Vagina (tissue), 2 donors: ENCODE measurements at regions not wholly inside any gene's neighbourhood (a gene's known extent, or its start where the extent isn't known, plus 50 kb on each side); places are given as distances from the start of the nearest gene placed in this dataset.
"Not testable (repeated sequence)": the region's sequence is repeated elsewhere in the genome, so short reads cannot be mapped to it uniquely, and the experiment has no call there.

Experiments used
- DNase-seq, 2 donors: peaks; one replicate each; pipeline ENCODE4 v3.0.0-alpha.2; 2017; ENCODE audit errors: extremely low spot score in 2 of 2
- H3K27ac ChIP-seq: fragments of 200-600 bp; sonication (generic); one replicate; pipeline ENCODE4 v1.5.1; 2019
- H3K27me3 ChIP-seq: fragments of 200-600 bp; sonication (generic); one replicate; pipeline ENCODE4 v1.5.1; 2019
- H3K36me3 ChIP-seq, 2 donors: fragments of 200-600 bp; sonication (generic); one replicate each; pipeline ENCODE4 v1.5.1; 2017 to 2019
- H3K4me1 ChIP-seq: fragments of 200-600 bp; sonication (generic); one replicate; pipeline ENCODE4 v1.5.1; 2019
- H3K4me3 ChIP-seq, 2 donors: fragments of 200-600 bp; sonication (generic); 1 replicate in 1 of 2; 2 replicates in 1 of 2; pipeline ENCODE4 v1.5.1; 2016 to 2019
- H3K9me3 ChIP-seq: fragments of 200-600 bp; sonication (generic); one replicate; pipeline ENCODE4 v1.5.1; 2019
- CTCF ChIP-seq, 3 experiments: fragments of 450-650 bp in 2 of 3; fragments of 200-600 bp in 1 of 3; sonication (generic) in 1 of 3; IDR thresholded peaks; one replicate each; pipeline ENCODE4 v1.5.1; 2017 to 2019; ENCODE audit warnings: antibody characterized with exemption in 3 of 3, mild to moderate bottlenecking in 2 of 3, moderate library complexity in 2 of 3
- POLR2A ChIP-seq, 2 donors: fragments of 450-650 bp; IDR thresholded peaks; one replicate each; pipeline ENCODE4 v1.6.1; 2017; ENCODE audit warnings: antibody characterized with exemption in 2 of 2, mild to moderate bottlenecking in 2 of 2, moderate library complexity in 2 of 2
- POLR2AphosphoS5 ChIP-seq, 2 donors: sonication (generic); formaldehyde crosslinking; IDR thresholded peaks; one replicate each; pipeline ENCODE4 v1.9.0; 2017; ENCODE audit warnings: antibody characterized with exemption in 2 of 2, mild to moderate bottlenecking in 2 of 2, low read depth in 1 of 2; ENCODE audit not compliant: insufficient read depth in 1 of 2
- intact Hi-C: fragments of 100-400 bp; cut with DNase I; formaldehyde crosslinking; loops from one replicate; pipeline ENCODE4 v1.15.1; 2023

- intact Hi-C loops: no loop called here
- Histone ChIP-seq H3K4me1 (no peaks in the 10 kb centered on the region), H3K9me3 (peaks cover 8% of the 10 kb centered on the region), H3K36me3 (no peaks in the 10 kb centered on the region), H3K27ac (no peak overlapping the region), H3K27me3 (no peaks in the 10 kb centered on the region), H3K4me3 (no peak overlapping the region)
- no peak for DNase-seq
- no peak for TF ChIP-seq POLR2AphosphoS5 (IDR thresholded peaks at IDR 0.05; ENCODE audit: insufficient read depth in 1 of 2, low read depth in 1 of 2)
- TF ChIP-seq CTCF (IDR thresholded peaks at IDR 0.05): no peak
- no peak for TF ChIP-seq POLR2A (IDR thresholded peaks at IDR 0.05)
These were observed 337.0 kb upstream of the SLC7A11 start for GRCh38 chr4:138579146-138579545.

- H3K27me3 ChIP-seq, H3K4me3 ChIP-seq, H3K9me3 ChIP-seq, DNase-seq, intact Hi-C loops, H3K27ac ChIP-seq, H3K4me1 ChIP-seq, H3K36me3 ChIP-seq: not testable (repeated sequence)
These were observed 335.7 kb upstream of the SLC7A11 start for GRCh38 chr4:138577826-138578225.

GRCh38 chr4:138577145-138577544 is 335.0 kb upstream of the SLC7A11 start:
- H3K4me1 ChIP-seq: no peaks in the 10 kb centered on the region
- no peak for DNase-seq
- TF ChIP-seq POLR2A (IDR thresholded peaks at IDR 0.05) (no peak), CTCF (IDR thresholded peaks at IDR 0.05) (no peak), POLR2AphosphoS5 (IDR thresholded peaks at IDR 0.05; ENCODE audit: insufficient read depth in 1 of 2, low read depth in 1 of 2) (no peak)
- H3K9me3 ChIP-seq: peaks cover 8% of the 10 kb centered on the region
- intact Hi-C loops: no loop called here
- no peaks in the 10 kb centered on the region for H3K27me3 ChIP-seq
- H3K27ac ChIP-seq: no peak overlapping the region
- no peaks in the 10 kb centered on the region for H3K36me3 ChIP-seq
- no peak overlapping the region for H3K4me3 ChIP-seq

GRCh38 chr4:138576684-138577083 is 334.5 kb upstream of the SLC7A11 start:
- Histone ChIP-seq H3K4me3 (no peak overlapping the region), H3K27ac (no peak overlapping the region), H3K4me1 (no peaks in the 10 kb centered on the region), H3K36me3 (no peaks in the 10 kb centered on the region), H3K9me3 (peaks cover 8% of the 10 kb centered on the region), H3K27me3 (no peaks in the 10 kb centered on the region)
- TF ChIP-seq POLR2A (IDR thresholded peaks at IDR 0.05) (no peak), POLR2AphosphoS5 (IDR thresholded peaks at IDR 0.05; ENCODE audit: insufficient read depth in 1 of 2, low read depth in 1 of 2) (no peak), CTCF (IDR thresholded peaks at IDR 0.05) (no peak)
- intact Hi-C loops: no loop called here
- no peak for DNase-seq

- Histone ChIP-seq H3K4me1 (no peaks in the 10 kb centered on the region), H3K9me3 (peaks cover 8% of the 10 kb centered on the region), H3K4me3 (no peak overlapping the region), H3K27ac (no peak overlapping the region), H3K36me3 (no peaks in the 10 kb centered on the region), H3K27me3 (no peaks in the 10 kb centered on the region)
- DNase-seq: no peak
- intact Hi-C loops: no loop called here
- TF ChIP-seq POLR2AphosphoS5 (IDR thresholded peaks at IDR 0.05; ENCODE audit: insufficient read depth in 1 of 2, low read depth in 1 of 2) (no peak), POLR2A (IDR thresholded peaks at IDR 0.05) (no peak), CTCF (IDR thresholded peaks at IDR 0.05) (no peak)
These were observed 331.1 kb upstream of the SLC7A11 start for GRCh38 chr4:138573246-138573645.

GRCh38 chr4:138572007-138572406 is 329.9 kb upstream of the SLC7A11 start:
- intact Hi-C loops: no loop called here
- no peak for DNase-seq
- H3K4me3 ChIP-seq: no peak overlapping the region
- H3K27ac ChIP-seq: no peak overlapping the region
- no peaks in the 10 kb centered on the region for H3K36me3 ChIP-seq
- no peaks in the 10 kb centered on the region for H3K4me1 ChIP-seq
- no peak for TF ChIP-seq POLR2AphosphoS5 (IDR thresholded peaks at IDR 0.05; ENCODE audit: insufficient read depth in 1 of 2, low read depth in 1 of 2)
- no peak for TF ChIP-seq POLR2A (IDR thresholded peaks at IDR 0.05)
- no peak for TF ChIP-seq CTCF (IDR thresholded peaks at IDR 0.05)
- peaks cover 4% of the 10 kb centered on the region for H3K9me3 ChIP-seq
- no peaks in the 10 kb centered on the region for H3K27me3 ChIP-seq
